B cell (primary cell): ENCODE measurements at regions not wholly inside any gene's neighbourhood (a gene's known extent, or its start where the extent isn't known, plus 50 kb on each side); places are given as distances from the start of the nearest gene placed in this dataset.

Experiments used
- ATAC-seq: fragments of 200-7000 bp; cut with Tn5 transposase; one replicate; pipeline ENCODE4 v1.10.0; 2021; ENCODE audit warnings: low read depth, mild to moderate bottlenecking, moderate number of reproducible peaks, moderate library complexity
- CTCF ChIA-PET: fragments of 350-600 bp; sonication (Branson Sonifier 250); formaldehyde crosslinking; loops from one replicate; lab custom pipeline; 2021; ENCODE audit warnings: antibody characterized with exemption, inconsistent platforms; lab: Charles Lee
- POLR2A ChIA-PET: fragments of 350-600 bp; sonication (Branson Sonifier 250); formaldehyde crosslinking; loops from one replicate; lab custom pipeline; 2021; ENCODE audit warnings: antibody characterized with exemption; lab: Charles Lee
- DNase-seq: peaks from one replicate; pipeline ENCODE4 v3.0.0; 2013
- H2AFZ ChIP-seq: 2 replicates; pipeline ENCODE4 v1.6.1; 2012; ENCODE audit warnings: mild to moderate bottlenecking, low read depth, low read length; ENCODE audit not compliant: insufficient read depth, poor library complexity, severe bottlenecking
- H3K27ac ChIP-seq, 2 donors: 1 replicate in 1 of 2; 2 replicates in 1 of 2; pipeline ENCODE4 v1.5.1; 2012 to 2013; ENCODE audit warnings: low read length in 2 of 2, mild to moderate bottlenecking in 2 of 2, moderate library complexity in 1 of 2
- H3K27me3 ChIP-seq, 4 experiments: fragments of 200-600 bp in 1 of 4; sonication (generic) in 1 of 4; replicated peaks in 1 of 4; 1 replicate in 2 of 4; 2 replicates in 2 of 4; pipeline versions ENCODE4 v1.6.1 to v1.7.0; 2013 to 2016; ENCODE audit warnings: low read length in 3 of 4, mild to moderate bottlenecking in 2 of 4, mixed read lengths in 1 of 4, moderate library complexity in 1 of 4; ENCODE audit not compliant: insufficient read depth in 4 of 4, control insufficient read depth in 3 of 4; ENCODE audit errors: control extremely low read depth in 1 of 4
- H3K36me3 ChIP-seq, 2 experiments: replicated peaks in 1 of 2; 1 replicate in 1 of 2; 2 replicates in 1 of 2; pipeline versions ENCODE4 v1.6.1 to v1.7.1; 2013; ENCODE audit warnings: low read length in 1 of 2; ENCODE audit not compliant: insufficient read depth in 2 of 2, control insufficient read depth in 1 of 2; ENCODE audit errors: control extremely low read depth in 1 of 2, extremely low read depth in 1 of 2
- H3K4me1 ChIP-seq, 2 donors: fragments of 200-600 bp in 1 of 2; sonication (generic) in 1 of 2; 1 replicate in 1 of 2; 2 replicates in 1 of 2; pipeline versions ENCODE4 v1.5.1 to v1.6.1; 2013 to 2017; ENCODE audit warnings: low read length in 2 of 2; ENCODE audit not compliant: control insufficient read depth in 2 of 2, insufficient read depth in 2 of 2
- H3K4me2 ChIP-seq: replicated peaks from 2 replicates; pipeline ENCODE3; 2012; ENCODE audit warnings: mild to moderate bottlenecking, low read depth, low read length; ENCODE audit not compliant: poor library complexity, severe bottlenecking
- H3K4me3 ChIP-seq, 5 experiments: fragments of 200-600 bp in 1 of 5; sonication (generic) in 1 of 5; 1 replicate in 3 of 5; 2 replicates in 2 of 5; pipeline versions ENCODE4 v1.5.1 to v1.7.0; 2011 to 2016; ENCODE audit warnings: low read length in 4 of 5, mild to moderate bottlenecking in 4 of 5, low read depth in 2 of 5, control low read depth in 1 of 5, moderate library complexity in 1 of 5; ENCODE audit not compliant: insufficient read depth in 1 of 5; ENCODE audit errors: control extremely low read depth in 1 of 5, extremely low read depth in 1 of 5
- H3K79me2 ChIP-seq: fragments of 200-600 bp; sonication (generic); one replicate; pipeline ENCODE4 v1.6.0; 2016; ENCODE audit warnings: low read length; ENCODE audit not compliant: control insufficient read depth, insufficient read depth
- H3K9ac ChIP-seq: fragments of 200-600 bp; sonication (generic); 2 replicates; pipeline ENCODE4 v1.6.1; 2017; ENCODE audit warnings: mild to moderate bottlenecking, low read length, moderate library complexity
- H3K9me3 ChIP-seq, 3 donors: one replicate each; pipeline versions ENCODE4 v1.6.1 to v1.7.1; 2013; ENCODE audit warnings: low read length in 2 of 3; ENCODE audit not compliant: control insufficient read depth in 2 of 3, insufficient read depth in 1 of 3; ENCODE audit errors: control extremely low read depth in 1 of 3
- H4K20me1 ChIP-seq: 2 replicates; pipeline ENCODE4 v1.6.0; 2012; ENCODE audit warnings: mild to moderate bottlenecking, low read length; ENCODE audit not compliant: insufficient read depth, control insufficient read depth, poor library complexity, severe bottlenecking
- H3K27ac Mint-ChIP-seq: one replicate; pipeline ENCODE4 v1.8.0; 2021; ENCODE audit warnings: mixed read lengths
- H3K27me3 Mint-ChIP-seq: one replicate; pipeline ENCODE4 v1.8.0; 2021; ENCODE audit warnings: mixed read lengths
- H3K4me1 Mint-ChIP-seq: one replicate; pipeline ENCODE4 v1.8.0; 2021; ENCODE audit warnings: mixed read lengths
- H3K4me3 Mint-ChIP-seq: one replicate; pipeline ENCODE4 v1.8.0; 2021; ENCODE audit warnings: mixed read lengths
- H3K9me3 Mint-ChIP-seq: one replicate; pipeline ENCODE4 v1.8.0; 2022; ENCODE audit warnings: mixed read lengths; ENCODE audit not compliant: insufficient read depth
- EZH2 ChIP-seq: IDR thresholded peaks from 2 replicates; pipeline ENCODE4 v1.6.1; 2012; ENCODE audit warnings: borderline replicate concordance, low read depth, mild to moderate bottlenecking, moderate library complexity, low read length; ENCODE audit not compliant: insufficient read depth, poor library complexity, severe bottlenecking
- WGBS: methylation state at CpG from one replicate; pipeline ENCODE4 v1.1.5; 2013; ENCODE audit warnings: missing lambda C conversion rate; ENCODE audit not compliant: insufficient coverage; 5-methylcytosine and 5-hydroxymethylcytosine counted together
- intact Hi-C: fragments of 100-400 bp; cut with micrococcal nuclease; formaldehyde crosslinking; loops from one replicate; pipeline ENCODE4 v1.10.0; 2022
- TF ChIP-seq, protein P1 (sequence below): fragments of 200-600 bp; IDR thresholded peaks from one replicate; pipeline ENCODE4 v1.8.0; 2022; ENCODE audit warnings: antibody characterized with exemption, mild to moderate bottlenecking

DNA sequence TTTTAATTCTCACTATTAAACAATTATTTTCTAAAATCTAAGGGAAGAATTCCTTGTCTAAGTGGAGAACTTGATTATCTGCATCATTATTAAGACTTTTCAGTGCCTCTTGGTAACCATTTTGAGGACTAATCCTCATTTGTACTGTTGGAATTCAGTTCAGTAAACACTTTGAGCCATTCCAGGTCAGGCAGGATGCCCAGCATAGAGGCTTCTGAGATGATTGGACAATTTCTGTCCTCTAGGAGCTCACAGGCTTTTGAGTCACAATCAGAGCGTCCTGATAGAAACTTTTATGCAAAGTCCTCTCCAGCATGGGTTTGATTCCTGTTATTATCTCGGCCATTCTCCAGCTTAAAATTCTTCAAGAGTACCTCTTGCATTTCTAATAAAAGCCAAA is 1304.6 kb downstream of the EPHA7 start:
- Histone ChIP-seq H3K36me3 (no peaks in the 10 kb centered on the region), H3K4me3 (no peak overlapping the region), H3K4me1 (no peaks in the 10 kb centered on the region), H2AFZ (no peak overlapping the region), H3K4me2 (no peak overlapping the region), H3K79me2 (no peaks in the 10 kb centered on the region), H3K27ac (no peak overlapping the region), H3K9ac (no peak overlapping the region), H4K20me1 (no peaks in the 10 kb centered on the region), H3K27me3 (no peaks in the 10 kb centered on the region), H3K9me3 (no peaks in the 10 kb centered on the region)
- no peaks in the 10 kb centered on the region for H3K27me3 Mint-ChIP-seq
- 100% methylated on average over 1 of the region's 2 CpGs for WGBS
- ATAC-seq (no peak), DNase-seq (no peak)
- ChIA-PET CTCF (no interaction called here), POLR2A (no interaction called here)
- no peak for TF ChIP-seq EZH2
- no peak overlapping the region for H3K4me3 Mint-ChIP-seq
- no peak overlapping the region for H3K27ac Mint-ChIP-seq
- H3K9me3 Mint-ChIP-seq, result no peaks in the 10 kb centered on the region
- intact Hi-C loops, result no loop called here
- H3K4me1 Mint-ChIP-seq, result no peaks in the 10 kb centered on the region

DNA sequence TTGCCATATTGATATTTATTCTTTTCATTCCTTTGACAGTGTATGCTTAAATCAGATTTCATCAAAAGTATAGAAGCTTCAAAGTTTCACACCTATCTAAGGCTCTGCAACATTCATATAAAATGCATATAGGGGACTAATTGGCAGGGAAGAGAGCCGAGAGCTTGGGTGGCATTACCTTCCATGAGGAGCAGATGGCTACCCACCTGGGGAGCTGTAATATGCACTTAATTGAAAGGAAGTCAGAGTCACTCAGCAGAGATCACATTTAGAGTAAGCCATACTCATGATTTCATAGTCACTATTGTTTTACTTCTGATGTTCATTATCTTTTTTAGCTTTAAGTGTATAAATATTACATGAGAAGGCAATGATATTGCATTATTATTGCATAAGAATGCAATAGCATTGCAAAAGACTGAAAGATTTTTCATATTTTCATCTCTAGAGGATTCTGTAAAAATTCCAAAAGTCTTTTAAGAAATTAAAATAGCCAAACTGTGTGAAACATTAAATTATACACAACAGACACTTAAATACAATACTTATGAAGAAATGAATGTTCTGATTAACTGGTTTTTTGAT is 1305.2 kb downstream of the EPHA7 start:
- Histone ChIP-seq H2AFZ (no peak overlapping the region), H3K27ac (no peak overlapping the region), H3K9me3 (peaks cover 0 to 6% (median 0%) of the 10 kb centered on the region in 3 donors), H3K79me2 (no peaks in the 10 kb centered on the region), H3K9ac (no peak overlapping the region), H3K4me2 (no peak overlapping the region), H3K36me3 (no peaks in the 10 kb centered on the region), H3K4me1 (no peaks in the 10 kb centered on the region), H4K20me1 (no peaks in the 10 kb centered on the region), H3K4me3 (no peak overlapping the region), H3K27me3 (no peaks in the 10 kb centered on the region)
- no peaks in the 10 kb centered on the region for H3K27me3 Mint-ChIP-seq
- H3K27ac Mint-ChIP-seq, result no peak overlapping the region
- TF ChIP-seq, protein P1, sequence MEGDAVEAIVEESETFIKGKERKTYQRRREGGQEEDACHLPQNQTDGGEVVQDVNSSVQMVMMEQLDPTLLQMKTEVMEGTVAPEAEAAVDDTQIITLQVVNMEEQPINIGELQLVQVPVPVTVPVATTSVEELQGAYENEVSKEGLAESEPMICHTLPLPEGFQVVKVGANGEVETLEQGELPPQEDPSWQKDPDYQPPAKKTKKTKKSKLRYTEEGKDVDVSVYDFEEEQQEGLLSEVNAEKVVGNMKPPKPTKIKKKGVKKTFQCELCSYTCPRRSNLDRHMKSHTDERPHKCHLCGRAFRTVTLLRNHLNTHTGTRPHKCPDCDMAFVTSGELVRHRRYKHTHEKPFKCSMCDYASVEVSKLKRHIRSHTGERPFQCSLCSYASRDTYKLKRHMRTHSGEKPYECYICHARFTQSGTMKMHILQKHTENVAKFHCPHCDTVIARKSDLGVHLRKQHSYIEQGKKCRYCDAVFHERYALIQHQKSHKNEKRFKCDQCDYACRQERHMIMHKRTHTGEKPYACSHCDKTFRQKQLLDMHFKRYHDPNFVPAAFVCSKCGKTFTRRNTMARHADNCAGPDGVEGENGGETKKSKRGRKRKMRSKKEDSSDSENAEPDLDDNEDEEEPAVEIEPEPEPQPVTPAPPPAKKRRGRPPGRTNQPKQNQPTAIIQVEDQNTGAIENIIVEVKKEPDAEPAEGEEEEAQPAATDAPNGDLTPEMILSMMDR, result no peak
- TF ChIP-seq EZH2, result no peak
- intact Hi-C loops, result no loop called here
- H3K9me3 Mint-ChIP-seq, result no peaks in the 10 kb centered on the region
- H3K4me3 Mint-ChIP-seq, result no peak overlapping the region
- CTCF ChIA-PET, result no interaction called here
- WGBS, result no CpG with 5 or more reads among the region's 1 CpG
- POLR2A ChIA-PET, result no interaction called here
- no peak for ATAC-seq
- DNase-seq, result no peak
- H3K4me1 Mint-ChIP-seq, result no peaks in the 10 kb centered on the region
